ENCODE measurements at regions not wholly inside any gene's neighbourhood (a gene's known extent, or its start where the extent isn't known, plus 50 kb on each side); places are given as distances from the start of the nearest gene placed in this dataset.

DNA sequence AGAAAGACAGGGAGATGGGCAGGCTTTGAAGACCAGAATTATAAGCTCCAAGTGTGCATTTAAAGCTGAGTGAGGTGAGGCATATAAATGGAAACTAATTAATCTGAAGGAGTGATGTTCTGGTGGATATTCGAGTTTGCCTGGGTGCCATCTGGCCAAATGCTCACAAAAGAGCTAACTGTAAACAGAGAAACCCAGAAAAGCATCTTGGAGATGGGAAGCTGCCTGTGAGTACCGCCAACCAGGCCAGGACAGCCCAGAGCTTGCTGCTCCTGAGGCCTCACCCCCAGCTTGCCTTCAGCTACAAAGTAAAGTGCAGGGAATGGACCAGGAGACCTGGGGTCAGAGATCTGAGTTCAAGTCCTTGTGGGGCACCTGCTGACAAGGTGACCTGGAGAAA is 446.1 kb upstream of the MYT1L start:
- no peak for TF ChIP-seq POLR2A (IDR thresholded peaks at IDR 0.05)
- TF ChIP-seq, protein P1, sequence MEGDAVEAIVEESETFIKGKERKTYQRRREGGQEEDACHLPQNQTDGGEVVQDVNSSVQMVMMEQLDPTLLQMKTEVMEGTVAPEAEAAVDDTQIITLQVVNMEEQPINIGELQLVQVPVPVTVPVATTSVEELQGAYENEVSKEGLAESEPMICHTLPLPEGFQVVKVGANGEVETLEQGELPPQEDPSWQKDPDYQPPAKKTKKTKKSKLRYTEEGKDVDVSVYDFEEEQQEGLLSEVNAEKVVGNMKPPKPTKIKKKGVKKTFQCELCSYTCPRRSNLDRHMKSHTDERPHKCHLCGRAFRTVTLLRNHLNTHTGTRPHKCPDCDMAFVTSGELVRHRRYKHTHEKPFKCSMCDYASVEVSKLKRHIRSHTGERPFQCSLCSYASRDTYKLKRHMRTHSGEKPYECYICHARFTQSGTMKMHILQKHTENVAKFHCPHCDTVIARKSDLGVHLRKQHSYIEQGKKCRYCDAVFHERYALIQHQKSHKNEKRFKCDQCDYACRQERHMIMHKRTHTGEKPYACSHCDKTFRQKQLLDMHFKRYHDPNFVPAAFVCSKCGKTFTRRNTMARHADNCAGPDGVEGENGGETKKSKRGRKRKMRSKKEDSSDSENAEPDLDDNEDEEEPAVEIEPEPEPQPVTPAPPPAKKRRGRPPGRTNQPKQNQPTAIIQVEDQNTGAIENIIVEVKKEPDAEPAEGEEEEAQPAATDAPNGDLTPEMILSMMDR (IDR thresholded peaks at IDR 0.05 in 8 of 11, conservative IDR thresholded peaks at IDR 0.05 in 3 of 11) = no peak
- TF ChIP-seq POLR2AphosphoS5 (IDR thresholded peaks at IDR 0.05) = no peak

All from spleen (tissue), 7 donors.